ENCODE measurements at regions not wholly inside any gene's neighbourhood (a gene's known extent, or its start where the extent isn't known, plus 50 kb on each side); places are given as distances from the start of the nearest gene placed in this dataset.

DNA sequence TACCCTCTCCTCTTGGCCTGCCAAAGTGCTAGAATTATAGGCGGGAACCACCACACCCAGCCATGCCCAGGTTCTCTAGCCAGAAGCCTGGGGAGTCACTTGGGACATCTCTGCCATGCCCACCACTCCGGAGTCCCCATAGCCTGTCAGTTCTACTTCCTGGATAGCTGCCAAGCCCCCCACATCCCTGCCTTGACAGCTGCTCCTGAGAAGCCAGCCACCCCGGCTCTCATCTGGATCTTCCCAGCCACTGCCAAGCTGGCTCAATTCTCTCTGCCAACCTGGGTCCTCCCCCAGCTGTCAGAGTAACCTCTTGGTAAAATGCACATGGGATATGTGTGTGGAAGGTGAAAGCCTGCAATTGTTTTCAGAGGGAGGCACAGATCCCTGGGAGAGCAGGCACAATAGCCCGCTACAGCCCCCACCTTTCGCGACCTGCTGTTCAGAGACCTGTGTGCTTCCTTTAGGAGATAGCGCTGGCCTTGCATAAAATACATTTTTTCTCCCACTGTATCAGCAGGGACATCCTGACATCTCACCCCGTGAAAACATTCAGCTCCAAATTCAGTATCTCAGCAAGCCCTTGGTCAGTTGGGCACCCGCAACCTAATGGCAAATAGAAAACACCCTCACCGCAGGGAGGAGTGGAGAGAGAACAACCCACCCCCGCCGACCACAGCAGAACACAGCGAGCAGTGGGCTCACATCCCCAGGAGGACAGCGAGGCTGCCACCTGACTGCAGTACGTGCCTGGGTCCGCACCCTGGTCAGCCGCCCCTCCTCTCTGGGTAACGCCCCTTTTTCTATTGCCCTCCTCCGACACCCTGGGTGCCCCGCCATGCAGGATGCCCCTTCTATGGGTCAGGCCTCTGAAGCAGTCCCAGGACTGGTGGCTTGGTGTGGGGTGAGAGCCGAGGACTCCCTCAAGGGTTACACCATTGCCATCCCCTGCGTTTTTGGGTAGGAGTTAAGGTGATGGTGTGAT is 1342.2 kb downstream of the BRD1 start:
- TF ChIP-seq POLR2AphosphoS5 (IDR thresholded peaks at IDR 0.05; ENCODE audit: low read depth) (no peak), CTCF (IDR thresholded peaks at IDR 0.05; ENCODE audit: insufficient read depth, low read length) (no peak), SPI1 (IDR thresholded peaks at IDR 0.05; ENCODE audit: borderline replicate concordance, low read depth) (no peak), GABPA (IDR thresholded peaks at IDR 0.05; ENCODE audit: low read depth) (no peak)
- TF ChIP-seq, protein P1, sequence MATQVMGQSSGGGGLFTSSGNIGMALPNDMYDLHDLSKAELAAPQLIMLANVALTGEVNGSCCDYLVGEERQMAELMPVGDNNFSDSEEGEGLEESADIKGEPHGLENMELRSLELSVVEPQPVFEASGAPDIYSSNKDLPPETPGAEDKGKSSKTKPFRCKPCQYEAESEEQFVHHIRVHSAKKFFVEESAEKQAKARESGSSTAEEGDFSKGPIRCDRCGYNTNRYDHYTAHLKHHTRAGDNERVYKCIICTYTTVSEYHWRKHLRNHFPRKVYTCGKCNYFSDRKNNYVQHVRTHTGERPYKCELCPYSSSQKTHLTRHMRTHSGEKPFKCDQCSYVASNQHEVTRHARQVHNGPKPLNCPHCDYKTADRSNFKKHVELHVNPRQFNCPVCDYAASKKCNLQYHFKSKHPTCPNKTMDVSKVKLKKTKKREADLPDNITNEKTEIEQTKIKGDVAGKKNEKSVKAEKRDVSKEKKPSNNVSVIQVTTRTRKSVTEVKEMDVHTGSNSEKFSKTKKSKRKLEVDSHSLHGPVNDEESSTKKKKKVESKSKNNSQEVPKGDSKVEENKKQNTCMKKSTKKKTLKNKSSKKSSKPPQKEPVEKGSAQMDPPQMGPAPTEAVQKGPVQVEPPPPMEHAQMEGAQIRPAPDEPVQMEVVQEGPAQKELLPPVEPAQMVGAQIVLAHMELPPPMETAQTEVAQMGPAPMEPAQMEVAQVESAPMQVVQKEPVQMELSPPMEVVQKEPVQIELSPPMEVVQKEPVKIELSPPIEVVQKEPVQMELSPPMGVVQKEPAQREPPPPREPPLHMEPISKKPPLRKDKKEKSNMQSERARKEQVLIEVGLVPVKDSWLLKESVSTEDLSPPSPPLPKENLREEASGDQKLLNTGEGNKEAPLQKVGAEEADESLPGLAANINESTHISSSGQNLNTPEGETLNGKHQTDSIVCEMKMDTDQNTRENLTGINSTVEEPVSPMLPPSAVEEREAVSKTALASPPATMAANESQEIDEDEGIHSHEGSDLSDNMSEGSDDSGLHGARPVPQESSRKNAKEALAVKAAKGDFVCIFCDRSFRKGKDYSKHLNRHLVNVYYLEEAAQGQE (IDR thresholded peaks at IDR 0.05; ENCODE audit: insufficient replicate concordance, low read depth): no peak

Data from HL-60 (cell line).